Erythroblast (primary cell): ENCODE measurements at regions not wholly inside any gene's neighbourhood (a gene's known extent, or its start where the extent isn't known, plus 50 kb on each side); places are given as distances from the start of the nearest gene placed in this dataset.

ENCODE experiments used
- GATA1 ChIP-seq: IDR thresholded peaks from 2 replicates; pipeline ENCODE4 v1.6.1; 2011; ENCODE audit warnings: low read depth, mild to moderate bottlenecking, control low read depth, low read length, moderate library complexity
- POLR2A ChIP-seq: IDR thresholded peaks from 2 replicates; pipeline ENCODE4 v1.6.1; 2011; ENCODE audit warnings: mild to moderate bottlenecking, low read length

GRCh38 chr13:103178986-103179943 lies 113.0 kb upstream of the SLC10A2 start:
- TF ChIP-seq POLR2A (no peak), GATA1 (no peak)
